Neutrophil (primary cell): ENCODE measurements at regions not wholly inside any gene's neighbourhood (a gene's known extent, or its start where the extent isn't known, plus 50 kb on each side); places are given as distances from the start of the nearest gene placed in this dataset.

Experiments used
- H3K27ac ChIP-seq: fragments of 200-600 bp; sonication (generic); 2 replicates; pipeline ENCODE4 v1.5.1; 2016; ENCODE audit warnings: mild to moderate bottlenecking, moderate library complexity
- H3K27me3 ChIP-seq: fragments of 200-600 bp; sonication (generic); 2 replicates; pipeline ENCODE4 v1.6.0; 2016; ENCODE audit warnings: mild to moderate bottlenecking
- H3K36me3 ChIP-seq: fragments of 200-600 bp; sonication (generic); 2 replicates; pipeline ENCODE4 v1.5.1; 2017
- H3K4me1 ChIP-seq, 2 experiments: fragments of 200-600 bp in 1 of 2; sonication (generic) in 1 of 2; 1 replicate in 1 of 2; 2 replicates in 1 of 2; pipeline versions ENCODE4 v1.5.1 to v1.6.1; 2013 to 2016; ENCODE audit warnings: low read depth in 1 of 2, low read length in 1 of 2, mild to moderate bottlenecking in 1 of 2, moderate library complexity in 1 of 2; ENCODE audit not compliant: control insufficient read depth in 1 of 2, insufficient read depth in 1 of 2
- H3K4me3 ChIP-seq, 2 experiments: fragments of 200-600 bp in 1 of 2; sonication (generic) in 1 of 2; 1 replicate in 1 of 2; 2 replicates in 1 of 2; pipeline ENCODE4 v1.5.1; 2013 to 2016; ENCODE audit warnings: low read depth in 1 of 2, low read length in 1 of 2, mild to moderate bottlenecking in 1 of 2, moderate library complexity in 1 of 2
- H3K9me3 ChIP-seq: fragments of 200-600 bp; sonication (generic); 2 replicates; pipeline ENCODE4 v1.5.1; 2016
- CTCF ChIP-seq: fragments of 200-600 bp; sonication (generic); IDR thresholded peaks from 2 replicates; pipeline ENCODE4 v1.5.1; 2016; ENCODE audit warnings: antibody characterized with exemption

GRCh38 chr5:174172566-174172965 is 127.1 kb downstream of the NSG2 start:
- no peaks in the 10 kb centered on the region for H3K9me3 ChIP-seq
- H3K27me3 ChIP-seq, result peaks cover 19% of the 10 kb centered on the region
- H3K4me3 ChIP-seq, result no peak overlapping the region
- no peak for TF ChIP-seq CTCF
- H3K4me1 ChIP-seq, result no peaks in the 10 kb centered on the region
- no peaks in the 10 kb centered on the region for H3K36me3 ChIP-seq
- H3K27ac ChIP-seq, result no peak overlapping the region

GRCh38 chr5:174173766-174174165 is 128.3 kb downstream of the NSG2 start:
- Histone ChIP-seq H3K9me3 (no peaks in the 10 kb centered on the region), H3K36me3 (no peaks in the 10 kb centered on the region), H3K27me3 (peaks cover 31% of the 10 kb centered on the region), H3K27ac (no peak overlapping the region), H3K4me1 (no peaks in the 10 kb centered on the region), H3K4me3 (no peak overlapping the region)
- TF ChIP-seq CTCF, result no peak

GRCh38 chr5:174175716-174176268 is 130.3 kb downstream of the NSG2 start:
- Histone ChIP-seq H3K4me1 (no peaks in the 10 kb centered on the region), H3K27me3 (peaks cover 31% of the 10 kb centered on the region), H3K4me3 (no peak overlapping the region), H3K9me3 (no peaks in the 10 kb centered on the region), H3K27ac (no peak overlapping the region), H3K36me3 (no peaks in the 10 kb centered on the region)
- TF ChIP-seq CTCF, result no peak

- no peak overlapping the region for H3K27ac ChIP-seq
- H3K36me3 ChIP-seq, result no peaks in the 10 kb centered on the region
- no peak for TF ChIP-seq CTCF
- H3K27me3 ChIP-seq, result peaks cover 30% of the 10 kb centered on the region
- H3K9me3 ChIP-seq, result no peaks in the 10 kb centered on the region
- H3K4me1 ChIP-seq, result no peaks in the 10 kb centered on the region
- H3K4me3 ChIP-seq, result no peak overlapping the region
Observed at GRCh38 chr5:174176511-174176910, 131.0 kb downstream of the NSG2 start.

- no peaks in the 10 kb centered on the region for H3K36me3 ChIP-seq
- H3K4me1 ChIP-seq, result no peaks in the 10 kb centered on the region
- no peak overlapping the region for H3K27ac ChIP-seq
- H3K9me3 ChIP-seq, result no peaks in the 10 kb centered on the region
- H3K27me3 ChIP-seq, result peaks cover 30% of the 10 kb centered on the region
- no peak for TF ChIP-seq CTCF
- H3K4me3 ChIP-seq, result no peak overlapping the region
Observed at GRCh38 chr5:174177531-174177930, 132.0 kb downstream of the NSG2 start.
